Large intestine (tissue), 3 donors: ENCODE measurements at regions not wholly inside any gene's neighbourhood (a gene's known extent, or its start where the extent isn't known, plus 50 kb on each side); places are given as distances from the start of the nearest gene placed in this dataset.
"Not testable (repeated sequence)": the region's sequence is repeated elsewhere in the genome, so short reads cannot be mapped to it uniquely, and the experiment has no call there.

Source experiments
- DNase-seq, 2 donors: peaks; one replicate each; pipeline versions ENCODE4 v3.0.0 to v3.0.0-alpha.2; 2013
- H3K27ac ChIP-seq: one replicate; pipeline ENCODE4 v1.5.1; 2013; ENCODE audit warnings: low read length
- H3K27me3 ChIP-seq: 2 replicates; pipeline ENCODE4 v1.6.1; 2013; ENCODE audit warnings: low read length; ENCODE audit not compliant: control insufficient read depth, insufficient read depth
- H3K36me3 ChIP-seq: 2 replicates; pipeline ENCODE4 v1.6.1; 2013; ENCODE audit warnings: low read length; ENCODE audit not compliant: control insufficient read depth, insufficient read depth
- H3K4me1 ChIP-seq: one replicate; pipeline ENCODE4 v1.6.1; 2013; ENCODE audit warnings: low read length; ENCODE audit not compliant: control insufficient read depth, insufficient read depth
- H3K4me3 ChIP-seq: one replicate; pipeline ENCODE4 v1.5.1; 2013; ENCODE audit warnings: low read length
- H3K9me3 ChIP-seq: one replicate; pipeline ENCODE4 v1.6.1; 2013; ENCODE audit warnings: mild to moderate bottlenecking, low read depth, low read length, moderate library complexity; ENCODE audit not compliant: control insufficient read depth
- WGBS: methylation state at CpG from one replicate; pipeline ENCODE4 v1.1.5; 2013; ENCODE audit warnings: low lambda C conversion rate; ENCODE audit not compliant: insufficient coverage; 5-methylcytosine and 5-hydroxymethylcytosine counted together

DNA sequence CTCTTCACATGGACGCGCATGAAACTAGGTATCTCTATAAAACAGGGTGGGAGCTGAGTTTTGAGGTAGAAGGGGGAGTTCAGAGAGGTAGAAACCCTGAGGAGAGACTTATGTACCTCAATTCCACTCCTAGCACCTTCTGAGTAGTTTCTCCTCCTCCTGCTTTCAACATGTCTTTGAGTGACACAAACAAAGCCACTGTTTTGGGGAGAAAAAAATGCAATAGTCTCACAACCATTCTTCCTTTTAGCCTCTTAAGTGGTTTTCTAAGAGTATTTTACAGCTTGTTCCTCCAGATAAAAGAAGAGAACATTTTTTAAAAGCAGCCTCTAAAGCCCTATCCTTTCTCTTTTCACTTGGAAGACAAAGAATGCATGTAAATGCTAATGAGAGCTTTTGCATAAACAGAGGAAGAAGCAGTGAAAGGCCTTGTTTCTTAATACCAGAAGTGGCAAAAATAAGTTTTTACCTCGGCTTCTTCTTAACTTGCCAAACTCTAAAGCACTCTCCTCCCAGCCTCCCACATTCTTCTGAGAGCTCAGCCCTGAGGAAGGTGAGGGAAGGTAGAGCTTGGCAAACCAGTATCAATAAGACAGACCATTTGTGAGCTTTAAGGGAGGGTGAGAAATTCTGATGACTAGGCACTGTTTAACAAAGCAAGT is 1304.4 kb upstream of the ACVR2A start:
- Histone ChIP-seq H3K4me3 (no peak overlapping the region), H3K4me1 (no peaks in the 10 kb centered on the region), H3K27ac (no peak overlapping the region), H3K27me3 (no peaks in the 10 kb centered on the region), H3K9me3 (no peaks in the 10 kb centered on the region), H3K36me3 (no peaks in the 10 kb centered on the region)
- no peak for DNase-seq
- WGBS, result no CpG with 5 or more reads among the region's 3 CpGs

DNA sequence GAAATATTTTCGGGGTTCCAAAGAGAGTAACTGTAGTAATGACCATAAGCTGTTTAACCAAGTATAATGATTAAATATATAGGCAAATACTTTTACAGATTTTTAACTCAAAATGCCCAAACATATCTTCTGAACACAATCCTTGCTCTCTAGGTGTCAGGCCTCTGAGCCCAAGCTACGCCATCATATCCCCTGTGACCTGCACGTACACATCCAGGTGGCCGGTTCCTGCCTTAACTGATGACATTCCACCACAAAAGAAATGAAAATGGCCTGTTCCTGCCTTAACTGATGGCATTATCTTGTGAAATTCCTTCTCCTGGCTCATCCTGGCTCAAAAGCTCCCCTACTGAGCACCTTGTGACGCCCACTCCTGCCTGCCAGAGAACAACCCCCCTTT is 1305.1 kb upstream of the ACVR2A start:
- not testable (repeated sequence) for H3K4me3 ChIP-seq, H3K27me3 ChIP-seq, H3K9me3 ChIP-seq, H3K27ac ChIP-seq, DNase-seq, H3K36me3 ChIP-seq, H3K4me1 ChIP-seq
- 80% methylated on average over 1 of the region's 5 CpGs for WGBS

- 100% methylated on average over 2 of the region's 2 CpGs for WGBS
- H3K27me3 ChIP-seq, result no peaks in the 10 kb centered on the region
- DNase-seq, result no peak
- H3K4me1 ChIP-seq, result no peaks in the 10 kb centered on the region
- H3K36me3 ChIP-seq, result no peaks in the 10 kb centered on the region
- H3K9me3 ChIP-seq, result no peaks in the 10 kb centered on the region
- no peak overlapping the region for H3K27ac ChIP-seq
- no peak overlapping the region for H3K4me3 ChIP-seq
Measured at GRCh38 chr2:146537477-146537876, 1307.4 kb upstream of the ACVR2A start.

GRCh38 chr2:146532509-146533147 is 1312.2 kb upstream of the ACVR2A start:
- 60% methylated on average over 1 of the region's 3 CpGs for WGBS
- Histone ChIP-seq H3K4me3 (no peak overlapping the region), H3K36me3 (no peaks in the 10 kb centered on the region), H3K27me3 (no peaks in the 10 kb centered on the region), H3K4me1 (no peaks in the 10 kb centered on the region), H3K9me3 (no peaks in the 10 kb centered on the region), H3K27ac (no peak overlapping the region)
- DNase-seq, result no peak

DNA sequence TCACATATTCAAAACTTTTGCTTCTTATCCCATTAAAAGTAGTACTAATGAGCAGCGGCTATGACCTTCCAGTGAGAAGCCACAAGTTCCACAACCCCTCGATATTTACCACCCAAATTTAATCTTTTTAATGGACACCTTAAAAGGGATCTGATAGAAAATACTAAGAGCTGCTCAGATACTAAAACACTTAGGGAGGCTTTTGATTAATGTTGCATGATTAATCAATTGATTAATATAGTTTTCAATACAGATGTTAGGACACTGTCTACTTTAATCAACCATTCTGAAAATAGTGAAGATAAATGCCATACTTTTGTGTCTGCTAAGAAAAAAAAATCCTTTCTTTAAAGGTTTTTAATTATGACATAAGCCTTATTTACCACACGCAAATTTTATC is 1312.8 kb upstream of the ACVR2A start:
- H3K36me3 ChIP-seq, result no peaks in the 10 kb centered on the region
- no peaks in the 10 kb centered on the region for H3K4me1 ChIP-seq
- no peak for DNase-seq
- no CpG with 5 or more reads among the region's 3 CpGs for WGBS
- no peaks in the 10 kb centered on the region for H3K9me3 ChIP-seq
- no peaks in the 10 kb centered on the region for H3K27me3 ChIP-seq
- no peak overlapping the region for H3K4me3 ChIP-seq
- H3K27ac ChIP-seq, result no peak overlapping the region

DNA sequence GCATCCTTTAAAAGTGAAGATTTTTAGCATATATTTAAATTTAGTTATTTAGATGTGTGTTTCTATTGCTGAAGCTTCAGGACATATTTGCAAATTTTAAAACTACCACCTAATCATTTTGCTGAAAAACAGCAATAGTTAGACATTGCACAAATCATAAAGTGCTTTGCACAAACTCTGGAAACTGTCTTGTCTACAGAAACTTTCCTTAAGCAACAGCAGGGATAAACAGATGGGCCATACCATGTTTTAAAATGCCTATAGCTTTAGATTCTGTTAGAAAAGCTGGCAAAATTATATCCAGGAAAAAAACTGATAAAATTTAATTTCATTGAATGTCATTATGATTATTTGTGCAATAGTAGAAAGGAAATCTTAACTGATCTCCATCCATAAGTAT is 1313.9 kb upstream of the ACVR2A start:
- Histone ChIP-seq H3K27me3 (no peaks in the 10 kb centered on the region), H3K4me1 (no peaks in the 10 kb centered on the region), H3K27ac (no peak overlapping the region), H3K36me3 (no peaks in the 10 kb centered on the region), H3K4me3 (no peak overlapping the region), H3K9me3 (no peaks in the 10 kb centered on the region)
- DNase-seq, result no peak

- no peaks in the 10 kb centered on the region for H3K36me3 ChIP-seq
- no peak overlapping the region for H3K27ac ChIP-seq
Measured at GRCh38 chr2:146527166-146527565, 1317.7 kb upstream of the ACVR2A start.

DNA sequence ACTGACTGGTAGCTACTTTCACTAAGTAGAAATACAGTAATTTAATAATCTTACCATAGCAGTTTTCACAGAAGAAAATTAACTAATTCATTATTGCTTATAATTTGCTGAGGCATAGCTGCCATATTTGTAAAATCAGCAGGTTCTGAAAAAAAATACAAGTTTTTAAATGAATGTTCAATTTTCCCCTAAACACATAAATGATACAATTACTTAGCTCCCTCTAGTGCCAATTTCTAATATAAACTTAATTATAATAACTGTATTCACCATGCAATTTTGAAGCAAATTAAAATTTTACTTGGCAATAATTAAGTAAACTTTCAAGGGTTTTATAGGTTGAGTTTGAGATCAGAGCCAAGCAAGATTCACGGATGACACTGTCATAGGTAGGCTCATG is 1321.6 kb upstream of the ACVR2A start:
- DNase-seq, result no peak
- Histone ChIP-seq H3K27me3 (no peaks in the 10 kb centered on the region), H3K36me3 (no peaks in the 10 kb centered on the region), H3K4me1 (no peaks in the 10 kb centered on the region), H3K27ac (no peak overlapping the region), H3K4me3 (no peak overlapping the region), H3K9me3 (no peaks in the 10 kb centered on the region)
- WGBS, result 80% methylated on average over 1 of the region's 1 CpG

More at GRCh38 chr2:146527166-146527565, 1317.7 kb upstream of the ACVR2A start:
- no peak for DNase-seq
- H3K4me3 ChIP-seq, result no peak overlapping the region
- no peaks in the 10 kb centered on the region for H3K9me3 ChIP-seq
- no peaks in the 10 kb centered on the region for H3K4me1 ChIP-seq
- no peaks in the 10 kb centered on the region for H3K27me3 ChIP-seq

DNA sequence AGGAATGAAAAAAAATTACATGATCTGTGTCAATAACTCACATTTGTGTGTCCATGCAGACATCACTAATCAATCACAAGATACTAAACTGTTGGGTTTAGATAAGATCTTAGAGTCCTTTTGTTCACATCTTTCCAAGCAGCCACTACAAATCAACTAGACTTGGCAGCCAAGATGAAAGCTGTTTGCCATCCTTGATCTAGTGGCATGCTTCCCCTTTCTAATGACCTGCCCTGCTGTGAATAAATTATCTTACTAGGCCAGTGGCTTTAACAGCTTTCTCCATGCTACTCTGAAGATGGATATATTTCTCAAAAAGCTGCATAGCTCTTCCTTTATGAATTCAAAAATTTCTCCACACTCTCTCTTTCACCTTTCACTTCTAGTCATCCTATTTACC is 1338.0 kb upstream of the ACVR2A start:
- Histone ChIP-seq H3K9me3 (no peaks in the 10 kb centered on the region), H3K4me3 (no peak overlapping the region), H3K27me3 (no peaks in the 10 kb centered on the region), H3K36me3 (no peaks in the 10 kb centered on the region), H3K4me1 (no peaks in the 10 kb centered on the region), H3K27ac (no peak overlapping the region)
- no peak for DNase-seq

DNA sequence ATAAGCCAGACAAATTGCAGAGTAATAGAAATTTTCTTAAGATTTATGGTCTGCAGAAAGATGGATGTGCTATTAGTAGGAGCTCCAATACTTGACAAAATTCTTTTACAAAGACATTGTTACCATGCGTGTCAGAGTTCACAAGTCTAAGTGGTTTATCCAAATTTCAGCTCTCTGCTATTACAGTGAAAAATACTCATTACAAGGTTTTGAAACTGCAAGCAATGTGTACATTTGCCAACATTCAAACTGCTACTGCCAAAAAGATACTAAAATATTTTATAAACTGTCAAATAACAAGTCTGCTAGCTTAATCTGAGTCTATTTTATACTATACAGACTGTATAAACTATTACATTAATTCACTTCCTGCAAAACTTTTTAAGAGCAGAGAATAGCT is 1341.5 kb upstream of the ACVR2A start:
- no peaks in the 10 kb centered on the region for H3K27me3 ChIP-seq
- H3K36me3 ChIP-seq, result no peaks in the 10 kb centered on the region
- H3K27ac ChIP-seq, result no peak overlapping the region
- H3K4me1 ChIP-seq, result no peaks in the 10 kb centered on the region
- DNase-seq, result no peak
- H3K9me3 ChIP-seq, result no peaks in the 10 kb centered on the region
- H3K4me3 ChIP-seq, result no peak overlapping the region
- WGBS, result no CpG with 5 or more reads among the region's 1 CpG

- no peaks in the 10 kb centered on the region for H3K36me3 ChIP-seq
- no peak for DNase-seq
- 100% methylated on average over 1 of the region's 1 CpG for WGBS
- H3K27me3 ChIP-seq, result no peaks in the 10 kb centered on the region
- no peaks in the 10 kb centered on the region for H3K4me1 ChIP-seq
- no peak overlapping the region for H3K4me3 ChIP-seq
- no peaks in the 10 kb centered on the region for H3K9me3 ChIP-seq
- H3K27ac ChIP-seq, result no peak overlapping the region
Measured at GRCh38 chr2:146496248-146496647, 1348.6 kb upstream of the ACVR2A start.
